ENCODE measurements at regions not wholly inside any gene's neighbourhood (a gene's known extent, or its start where the extent isn't known, plus 50 kb on each side); places are given as distances from the start of the nearest gene placed in this dataset.

- H3K9me3 ChIP-seq (ENCODE audit: insufficient read depth, low read length): no peaks in the 10 kb centered on the region
- no peaks in the 10 kb centered on the region for H3K36me3 ChIP-seq (replicated peaks; ENCODE audit: low read depth, low read length)
- H3K27ac ChIP-seq (ENCODE audit: low read length): no peak overlapping the region
- H2AFZ ChIP-seq (ENCODE audit: low read depth, low read length): no peak overlapping the region
- H3K4me2 ChIP-seq (ENCODE audit: low read length): no peak overlapping the region
- H3K79me2 ChIP-seq (ENCODE audit: low read length): no peaks in the 10 kb centered on the region
- no peak overlapping the region for H3K4me3 ChIP-seq (ENCODE audit: low read length)
- no peaks in the 10 kb centered on the region for H4K20me1 ChIP-seq (ENCODE audit: insufficient read depth, low read length)
- H3K4me1 ChIP-seq (ENCODE audit: low read length): no peaks in the 10 kb centered on the region
- H3K9ac ChIP-seq (ENCODE audit: low read length): no peak overlapping the region
- TF ChIP-seq CTCF (IDR thresholded peaks at IDR 0.05; ENCODE audit: low read depth, low read length) (no peak), EZH2phosphoT487 (IDR thresholded peaks at IDR 0.05; ENCODE audit: low read depth) (no peak)
- H3K27me3 ChIP-seq (ENCODE audit: low read depth, low read length): no peaks in the 10 kb centered on the region
Observed at GRCh38 chr5:123279136-123279535, 144.1 kb downstream of the CEP120 start.

GRCh38 chr5:123278284-123278683 is 144.9 kb downstream of the CEP120 start:
- TF ChIP-seq EZH2phosphoT487 (IDR thresholded peaks at IDR 0.05; ENCODE audit: low read depth): no peak
- TF ChIP-seq CTCF (IDR thresholded peaks at IDR 0.05; ENCODE audit: low read depth, low read length): no peak
- Histone ChIP-seq H4K20me1 (ENCODE audit: insufficient read depth, low read length) (no peaks in the 10 kb centered on the region), H3K4me1 (ENCODE audit: low read length) (no peaks in the 10 kb centered on the region), H3K9ac (ENCODE audit: low read length) (no peak overlapping the region), H2AFZ (ENCODE audit: low read depth, low read length) (no peak overlapping the region), H3K79me2 (ENCODE audit: low read length) (no peaks in the 10 kb centered on the region), H3K4me3 (ENCODE audit: low read length) (no peak overlapping the region), H3K36me3 (replicated peaks; ENCODE audit: low read depth, low read length) (no peaks in the 10 kb centered on the region), H3K27ac (ENCODE audit: low read length) (no peak overlapping the region), H3K9me3 (ENCODE audit: insufficient read depth, low read length) (no peaks in the 10 kb centered on the region), H3K4me2 (ENCODE audit: low read length) (no peak overlapping the region), H3K27me3 (ENCODE audit: low read depth, low read length) (no peaks in the 10 kb centered on the region)

GRCh38 chr5:123273984-123274383 is 149.2 kb downstream of the CEP120 start:
- no peaks in the 10 kb centered on the region for H3K79me2 ChIP-seq (ENCODE audit: low read length)
- H3K4me3 ChIP-seq (ENCODE audit: low read length): no peak overlapping the region
- H3K4me2 ChIP-seq (ENCODE audit: low read length): no peak overlapping the region
- no peaks in the 10 kb centered on the region for H4K20me1 ChIP-seq (ENCODE audit: insufficient read depth, low read length)
- no peaks in the 10 kb centered on the region for H3K4me1 ChIP-seq (ENCODE audit: low read length)
- H2AFZ ChIP-seq (ENCODE audit: low read depth, low read length): no peak overlapping the region
- no peaks in the 10 kb centered on the region for H3K27me3 ChIP-seq (ENCODE audit: low read depth, low read length)
- TF ChIP-seq EZH2phosphoT487 (IDR thresholded peaks at IDR 0.05; ENCODE audit: low read depth) (no peak), CTCF (IDR thresholded peaks at IDR 0.05; ENCODE audit: low read depth, low read length) (peak; percentile 30; the same call in 1 of the 2 replicates)
- no peaks in the 10 kb centered on the region for H3K9me3 ChIP-seq (ENCODE audit: insufficient read depth, low read length)
- H3K36me3 ChIP-seq (replicated peaks; ENCODE audit: low read depth, low read length): no peaks in the 10 kb centered on the region
- H3K9ac ChIP-seq (ENCODE audit: low read length): no peak overlapping the region
- no peak overlapping the region for H3K27ac ChIP-seq (ENCODE audit: low read length)

GRCh38 chr5:123273095-123273494 is 150.1 kb downstream of the CEP120 start:
- Histone ChIP-seq H3K9me3 (ENCODE audit: insufficient read depth, low read length) (no peaks in the 10 kb centered on the region), H3K4me2 (ENCODE audit: low read length) (no peak overlapping the region), H3K4me1 (ENCODE audit: low read length) (no peaks in the 10 kb centered on the region), H3K4me3 (ENCODE audit: low read length) (no peak overlapping the region), H3K36me3 (replicated peaks; ENCODE audit: low read depth, low read length) (no peaks in the 10 kb centered on the region), H4K20me1 (ENCODE audit: insufficient read depth, low read length) (no peaks in the 10 kb centered on the region), H3K9ac (ENCODE audit: low read length) (no peak overlapping the region), H3K27me3 (ENCODE audit: low read depth, low read length) (no peaks in the 10 kb centered on the region), H2AFZ (ENCODE audit: low read depth, low read length) (no peak overlapping the region), H3K79me2 (ENCODE audit: low read length) (no peaks in the 10 kb centered on the region), H3K27ac (ENCODE audit: low read length) (no peak overlapping the region)
- no peak for TF ChIP-seq EZH2phosphoT487 (IDR thresholded peaks at IDR 0.05; ENCODE audit: low read depth)
- TF ChIP-seq CTCF (IDR thresholded peaks at IDR 0.05; ENCODE audit: low read depth, low read length): no peak
